Posterior vena cava (tissue), 2 donors: ENCODE measurements at regions not wholly inside any gene's neighbourhood (a gene's known extent, or its start where the extent isn't known, plus 50 kb on each side); places are given as distances from the start of the nearest gene placed in this dataset.
"Not testable (repeated sequence)": the region's sequence is repeated elsewhere in the genome, so short reads cannot be mapped to it uniquely, and the experiment has no call there.

ENCODE experiments used
- DNase-seq: peaks from one replicate; pipeline ENCODE4 v3.0.0-alpha.2; 2020; ENCODE audit warnings: low spot score
- intact Hi-C, 2 donors: fragments of 100-400 bp; cut with DNase I; formaldehyde crosslinking; loops; one replicate each; pipeline versions ENCODE4 v1.14.1 to v1.14.2; 2022 to 2023
- donor health status: DM: yes; HTN: yes; CAD: no.
- donor health status: DM: yes; HTN: yes; CAD: no.

DNA sequence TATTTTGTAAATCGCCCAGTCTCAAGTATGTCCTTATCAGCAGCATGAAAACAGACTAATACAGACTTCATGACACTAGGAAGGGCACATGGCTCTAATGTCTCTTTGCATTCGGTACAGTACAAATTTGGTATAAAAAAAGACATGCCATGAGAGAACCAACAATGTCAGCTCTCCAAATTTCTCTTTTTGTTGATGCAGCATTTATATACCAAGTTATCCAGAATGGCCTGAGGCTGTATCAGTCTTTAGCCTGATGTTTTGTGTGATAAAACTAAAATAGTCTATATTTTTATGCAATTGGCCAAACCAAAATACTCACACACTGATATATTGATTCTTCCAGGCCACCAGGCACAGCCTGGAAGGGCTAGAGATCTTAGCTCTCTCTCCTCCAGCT lies 124.3 kb upstream of the SAMSN1 start:
- intact Hi-C loops = no loop called here
- DNase-seq = no peak

DNA sequence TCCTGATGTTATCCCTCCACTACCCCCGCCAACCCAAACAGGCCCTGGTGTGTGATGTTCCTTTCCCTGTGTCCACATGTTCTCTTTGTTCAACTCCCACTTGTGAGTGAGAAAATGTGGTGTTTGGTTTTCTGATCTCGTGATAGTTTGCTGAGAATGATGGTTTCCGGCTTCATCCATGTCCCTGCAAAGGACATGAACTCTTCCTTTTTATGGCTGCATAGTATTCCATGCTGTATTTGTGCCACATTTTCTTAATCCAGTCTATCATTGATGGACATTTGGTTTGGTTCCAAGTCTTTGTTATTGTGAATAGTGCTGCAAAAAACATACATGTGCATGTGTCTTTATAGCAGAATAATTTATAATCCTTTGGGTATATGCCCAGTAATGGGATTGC lies 123.0 kb upstream of the SAMSN1 start:
- intact Hi-C loops, DNase-seq: not testable (repeated sequence)

DNA sequence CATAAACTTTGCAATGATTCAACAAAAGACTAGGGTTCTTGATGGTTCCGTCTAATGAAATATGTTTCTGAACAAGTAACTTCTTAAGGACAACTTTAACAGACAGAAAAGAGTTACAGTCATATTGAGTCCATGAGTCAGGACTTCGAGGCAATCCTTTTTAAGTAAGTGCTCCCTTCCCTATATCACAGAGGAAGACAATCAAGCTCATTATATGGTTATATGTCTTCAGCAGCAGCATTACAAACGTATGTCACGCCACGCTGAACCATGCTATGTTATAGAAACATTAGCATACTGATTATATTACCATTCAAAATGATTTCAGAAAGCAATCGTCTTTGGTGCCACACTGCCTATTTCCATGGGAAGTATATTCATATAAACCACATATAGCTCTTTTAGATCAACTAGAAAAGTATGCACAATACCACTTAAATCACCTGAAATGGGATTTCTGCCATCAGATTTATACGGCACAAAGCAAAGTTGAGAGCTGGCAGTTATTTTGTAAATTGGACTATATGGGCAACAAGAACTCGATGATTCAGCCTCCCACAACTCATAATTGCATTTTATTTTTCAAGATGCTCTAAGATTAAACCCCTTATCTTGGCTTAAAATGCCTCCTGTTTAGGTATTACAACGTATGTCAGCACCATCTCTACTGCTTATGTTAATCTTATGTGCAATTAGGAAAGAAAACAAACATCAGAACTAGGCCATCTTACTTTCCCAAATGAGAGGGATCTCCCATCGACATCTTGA lies 111.3 kb upstream of the SAMSN1 start:
- no peak for DNase-seq
- intact Hi-C loops = no loop called here

DNA sequence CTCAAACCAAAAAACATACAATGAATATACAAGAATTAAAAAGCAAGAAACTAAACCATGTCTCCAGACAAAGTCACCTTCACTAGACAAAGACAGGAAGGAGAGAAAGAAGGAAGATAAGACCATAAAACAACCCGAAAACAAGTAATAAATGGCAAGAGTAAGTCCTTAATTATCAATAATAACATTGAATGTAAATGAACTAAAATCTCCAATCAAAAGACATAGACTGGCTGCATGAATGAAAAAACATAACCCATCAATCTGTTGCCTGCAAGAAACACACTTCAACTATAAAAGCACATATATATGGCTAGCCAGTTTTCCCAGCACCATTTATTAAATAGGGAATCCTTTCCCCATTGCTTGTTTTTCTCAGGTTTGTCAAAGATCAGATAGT lies 100.8 kb upstream of the SAMSN1 start:
- DNase-seq = no peak
- intact Hi-C loops = no loop called here

DNA sequence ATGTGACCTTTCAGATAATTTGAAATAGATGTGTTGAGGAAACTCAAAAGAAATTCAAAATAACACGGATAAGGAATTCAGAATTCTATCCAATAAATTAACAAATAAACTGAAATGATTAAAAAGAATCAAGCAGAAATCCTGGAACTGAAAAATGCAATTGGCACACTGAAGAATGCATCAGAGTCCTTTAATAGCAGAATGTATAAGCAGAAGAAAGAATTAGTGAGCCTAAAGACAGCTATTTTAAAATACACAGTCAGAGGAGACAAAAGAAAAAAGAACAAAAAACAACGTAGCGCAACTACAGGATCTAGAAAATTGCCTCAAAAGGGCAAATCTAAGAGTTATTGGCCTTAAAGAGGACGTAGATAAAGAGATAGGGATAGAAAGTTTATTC lies 99.6 kb upstream of the SAMSN1 start:
- intact Hi-C loops = no loop called here
- no peak for DNase-seq

DNA sequence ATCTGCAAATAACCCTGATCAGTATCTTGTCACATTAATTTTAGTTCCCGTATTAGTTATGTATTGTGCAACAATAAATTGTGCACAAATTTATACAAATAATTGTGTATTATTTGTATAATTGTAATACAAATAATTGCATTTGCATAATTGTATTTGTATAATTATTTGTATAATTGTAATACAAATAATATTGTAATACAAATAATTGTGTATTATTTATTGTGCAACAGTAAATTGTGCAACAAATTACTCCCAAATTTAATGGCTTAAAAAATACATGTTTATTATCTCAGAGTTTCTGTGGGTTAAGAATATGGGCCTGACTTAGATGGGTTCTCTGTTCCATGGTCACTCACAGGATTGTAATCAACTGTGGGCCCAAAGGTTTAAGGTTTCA lies 86.2 kb upstream of the SAMSN1 start:
- DNase-seq = no peak
- intact Hi-C loops = no loop called here

DNA sequence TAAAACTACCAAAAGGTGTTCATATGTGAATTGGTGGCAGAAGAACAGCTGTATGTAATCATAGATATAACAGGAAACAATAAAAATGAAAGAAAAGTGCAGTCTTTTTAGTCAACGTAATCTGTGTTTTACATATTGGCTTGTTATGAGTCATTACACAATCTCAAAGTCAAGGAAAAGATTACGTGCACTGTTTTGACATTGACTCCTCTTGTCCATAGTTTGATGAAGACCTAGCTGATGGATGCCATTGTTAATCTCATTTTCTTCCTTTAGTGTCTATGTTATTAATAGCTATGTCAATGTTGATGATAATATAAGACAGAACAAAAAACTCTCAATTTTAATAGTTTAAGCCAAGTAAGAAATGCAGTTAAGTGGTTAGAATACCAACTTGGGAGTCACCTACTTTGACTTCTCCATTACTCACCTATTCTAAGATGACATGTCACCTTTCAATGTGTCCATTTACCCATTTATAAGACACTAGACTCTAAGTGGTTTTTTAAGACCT lies 84.5 kb upstream of the SAMSN1 start:
- intact Hi-C loops = no loop called here
- DNase-seq = no peak

DNA sequence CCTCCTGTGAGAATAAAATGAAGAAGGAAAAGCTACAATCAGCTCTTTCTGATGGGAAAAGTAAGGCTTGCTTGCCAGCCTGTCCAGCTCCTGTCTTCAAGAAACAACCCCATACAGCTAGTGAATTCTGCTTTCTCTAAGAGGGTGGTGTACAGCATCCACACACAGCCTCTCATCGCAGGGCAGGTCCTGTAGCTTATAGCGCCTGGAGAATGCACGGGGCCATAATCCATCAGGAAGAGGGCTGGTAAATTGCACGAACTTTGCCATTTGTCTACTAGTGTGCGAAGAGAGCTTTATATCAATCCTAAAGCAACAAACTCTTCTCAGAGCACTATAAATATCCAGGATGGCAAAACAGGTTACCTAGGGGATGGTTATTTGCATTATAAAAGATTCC lies 83.3 kb upstream of the SAMSN1 start:
- no peak for DNase-seq
- intact Hi-C loops = no loop called here

DNA sequence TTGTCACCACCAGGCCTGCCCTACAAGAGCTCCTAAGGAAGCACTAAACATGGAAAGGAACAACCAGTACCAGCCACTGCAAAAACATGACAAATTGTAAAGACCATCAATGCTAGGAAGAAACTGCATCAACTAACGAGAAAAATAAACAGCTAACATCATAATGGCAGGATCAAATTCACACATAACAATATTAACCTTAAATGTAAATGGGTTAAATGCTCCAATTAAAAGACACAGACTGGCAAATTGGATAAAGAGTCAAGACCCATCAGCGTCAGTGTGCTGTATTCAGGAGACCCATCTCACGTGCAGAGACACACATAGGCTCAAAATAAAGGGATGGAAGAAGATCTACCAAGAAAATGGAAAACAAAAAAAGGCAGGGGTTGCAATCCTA lies 77.0 kb upstream of the SAMSN1 start:
- intact Hi-C loops, DNase-seq: not testable (repeated sequence)

DNA sequence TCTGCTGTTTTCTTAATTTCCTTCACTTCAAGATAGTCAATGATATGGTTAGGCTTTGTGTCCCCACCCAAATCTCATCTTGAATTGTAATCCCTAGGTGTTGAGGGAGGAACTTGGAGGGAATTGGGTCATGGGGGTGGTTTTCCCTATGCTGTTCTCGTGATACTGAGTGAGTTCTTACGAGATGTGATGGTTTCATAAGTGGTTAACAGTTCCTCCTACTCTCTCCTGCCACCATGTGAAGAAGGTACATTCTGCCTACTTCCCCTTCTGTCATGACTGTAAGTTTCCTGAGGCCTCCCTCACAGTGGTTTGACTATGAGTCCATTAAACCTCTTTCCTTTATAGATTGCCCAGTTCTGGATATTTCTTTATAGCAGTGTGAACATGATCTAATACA lies 74.0 kb upstream of the SAMSN1 start:
- intact Hi-C loops = no loop called here
- no peak for DNase-seq

DNA sequence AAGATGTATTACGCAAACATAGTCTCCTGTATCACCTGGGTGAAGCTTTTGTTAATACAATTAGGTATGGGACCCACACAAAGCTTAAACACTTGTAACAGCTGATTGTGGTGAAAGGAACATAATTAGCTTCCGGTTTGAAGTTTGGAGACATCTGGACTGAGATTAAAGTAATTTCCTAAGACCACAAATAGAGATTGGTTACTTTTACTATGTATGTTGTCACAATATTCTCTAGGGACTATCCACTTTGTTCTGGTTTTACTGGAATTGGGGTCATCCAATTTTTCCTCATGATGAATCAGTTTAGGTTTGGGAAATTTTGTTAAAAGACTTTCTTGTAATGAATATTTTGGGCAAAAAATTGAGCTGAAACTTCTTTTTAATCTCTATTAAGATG lies 71.8 kb upstream of the SAMSN1 start:
- no peak for DNase-seq
- intact Hi-C loops = no loop called here

DNA sequence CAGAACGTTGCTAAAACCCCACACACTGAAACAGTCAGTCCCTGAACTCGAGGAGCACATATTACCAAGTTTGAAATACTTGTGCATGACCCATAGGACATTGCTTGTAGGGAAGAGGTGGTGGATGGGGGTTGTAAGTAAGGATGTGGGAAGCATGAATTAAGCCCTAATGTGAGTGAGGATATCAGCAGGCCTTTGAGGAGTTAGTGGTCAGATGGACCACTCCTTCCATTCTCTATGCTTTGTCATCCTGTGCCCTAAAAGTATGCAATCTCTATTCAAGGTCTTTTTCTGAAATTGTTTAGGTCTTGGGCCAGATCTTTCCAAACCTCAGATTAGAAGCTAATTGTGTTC lies 70.9 kb upstream of the SAMSN1 start:
- intact Hi-C loops = no loop called here
- DNase-seq = no peak

DNA sequence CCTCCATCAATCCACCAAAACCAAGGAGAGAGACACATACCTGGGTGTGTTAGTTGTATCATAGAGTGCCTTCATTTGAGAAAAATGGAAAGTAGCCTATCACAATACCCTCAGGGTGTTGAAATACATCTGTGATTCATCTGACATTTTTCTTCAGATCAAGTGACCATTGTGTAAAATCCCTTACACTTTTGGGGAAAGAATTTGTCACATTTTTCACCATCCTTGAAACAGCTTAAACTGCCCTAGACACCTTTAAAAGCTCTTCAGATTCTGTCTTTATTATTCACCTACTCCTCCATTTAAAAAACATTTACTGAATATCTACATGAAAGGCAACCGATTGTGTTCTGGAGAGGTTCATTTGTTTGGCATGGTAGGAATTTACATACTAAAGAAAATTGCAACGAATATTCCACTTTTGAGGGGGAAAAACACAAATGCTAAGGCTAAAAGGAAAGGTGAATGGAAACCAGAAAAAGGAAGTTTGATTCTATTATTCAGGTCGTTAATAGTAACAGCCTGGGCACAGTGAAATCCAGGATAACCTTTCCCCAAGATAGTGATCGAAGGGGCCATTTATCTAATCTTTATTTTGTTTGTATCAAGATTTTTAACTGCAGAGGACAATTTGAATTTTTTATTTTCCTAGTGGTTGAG lies 70.4 kb upstream of the SAMSN1 start:
- intact Hi-C loops = no loop called here
- no peak for DNase-seq

DNA sequence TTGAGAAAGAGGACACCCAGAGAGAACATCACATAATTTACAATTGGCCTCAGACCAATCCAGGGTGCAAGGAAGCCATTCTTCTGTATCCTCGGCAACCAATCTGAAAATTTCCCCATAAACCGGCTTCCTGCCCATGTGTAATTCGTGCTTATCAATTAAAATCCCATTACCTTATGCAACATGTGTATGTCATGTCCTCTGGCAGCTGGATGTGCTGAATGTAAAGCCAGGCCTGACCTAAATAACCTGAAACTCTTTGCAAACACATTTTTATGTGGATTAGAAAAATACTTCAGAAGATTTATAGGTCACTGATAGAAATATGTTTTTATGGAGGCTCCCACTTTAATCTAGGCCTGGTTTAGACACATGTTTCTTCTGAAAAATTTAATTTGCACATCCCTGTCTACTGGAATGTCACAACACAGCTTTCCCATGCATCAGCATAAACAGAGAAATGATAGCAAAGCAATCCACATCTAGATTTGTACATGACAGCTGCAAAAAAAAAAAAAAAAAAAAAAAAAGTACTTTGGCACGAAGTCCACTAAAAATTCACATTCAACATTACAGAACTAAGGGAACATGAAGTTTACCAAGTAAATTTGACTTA lies 69.4 kb upstream of the SAMSN1 start:
- DNase-seq = no peak
- intact Hi-C loops = no loop called here

DNA sequence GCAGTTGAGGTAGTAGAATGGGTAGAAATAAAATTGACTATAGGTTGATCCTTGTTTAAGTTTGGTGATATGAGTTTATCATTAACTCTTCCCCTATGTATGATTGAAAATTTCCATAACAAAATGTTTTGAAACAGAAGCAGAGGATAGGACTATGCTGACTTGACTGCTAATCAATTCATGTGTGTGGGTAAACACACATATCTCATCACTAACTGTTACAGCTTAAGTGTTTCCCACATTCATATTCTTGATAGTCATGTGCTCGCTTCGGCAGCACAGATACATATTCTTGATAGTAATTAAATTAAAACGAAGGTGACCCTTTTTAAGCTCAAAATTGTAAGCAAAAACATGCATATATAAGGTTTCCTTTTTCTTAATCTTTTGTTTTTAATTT lies 68.2 kb upstream of the SAMSN1 start:
- DNase-seq = no peak

DNA sequence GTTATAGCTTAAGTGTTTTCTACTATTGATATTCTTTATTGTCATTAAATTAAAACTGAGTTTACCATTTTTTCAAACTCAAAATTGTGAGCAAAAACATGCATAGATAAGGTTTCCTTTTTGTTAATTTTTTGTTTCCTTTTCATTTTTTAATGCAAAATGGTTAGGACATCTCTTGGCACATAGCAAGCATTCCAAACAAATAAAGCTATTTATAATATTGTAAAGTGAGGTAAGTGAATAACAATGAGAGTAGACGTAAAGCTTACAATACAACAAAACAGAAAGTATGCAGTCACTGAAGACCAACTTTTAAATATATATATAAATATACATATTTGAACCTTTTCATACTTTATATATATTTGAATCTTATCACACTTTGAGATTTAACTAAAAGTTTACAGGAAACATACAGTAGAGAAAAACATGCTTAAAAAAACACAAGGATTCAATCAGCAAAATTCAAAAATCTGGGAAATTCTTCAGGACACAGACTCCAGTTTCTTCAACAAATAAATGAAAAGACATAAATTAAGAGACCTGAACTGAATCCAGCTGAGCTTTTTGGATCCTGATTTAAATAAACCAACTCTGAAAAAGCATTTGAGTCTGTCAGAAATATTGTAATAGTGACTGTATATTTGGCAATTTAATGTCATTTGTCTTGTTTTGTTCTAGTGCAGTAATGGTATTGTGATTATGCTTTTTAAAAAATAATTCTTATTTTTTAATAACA lies 67.5 kb upstream of the SAMSN1 start:
- intact Hi-C loops = no loop called here
- no peak for DNase-seq

More for the DNA sequence above, 68.2 kb upstream of the SAMSN1 start:
- intact Hi-C loops = no loop called here

DNA sequence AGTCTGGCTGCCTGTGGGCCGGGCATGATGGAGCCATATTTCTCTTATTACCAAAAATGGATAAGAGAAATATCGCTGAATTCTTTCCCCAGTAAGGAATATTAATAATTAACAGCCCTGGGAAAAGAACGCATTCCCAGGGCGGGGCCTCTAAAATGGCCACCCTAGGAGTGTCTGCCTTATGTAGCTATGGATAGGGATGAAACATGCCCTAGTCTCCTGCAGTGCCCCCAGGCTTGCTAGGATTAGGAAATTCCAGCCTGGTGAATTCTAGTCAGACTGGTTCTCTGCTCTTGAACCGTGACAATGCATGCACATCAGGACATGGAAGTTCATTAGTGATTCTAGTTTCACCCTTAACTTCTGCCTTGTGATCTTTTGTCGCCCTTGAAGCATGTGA lies 64.0 kb upstream of the SAMSN1 start:
- intact Hi-C loops, DNase-seq: not testable (repeated sequence)

DNA sequence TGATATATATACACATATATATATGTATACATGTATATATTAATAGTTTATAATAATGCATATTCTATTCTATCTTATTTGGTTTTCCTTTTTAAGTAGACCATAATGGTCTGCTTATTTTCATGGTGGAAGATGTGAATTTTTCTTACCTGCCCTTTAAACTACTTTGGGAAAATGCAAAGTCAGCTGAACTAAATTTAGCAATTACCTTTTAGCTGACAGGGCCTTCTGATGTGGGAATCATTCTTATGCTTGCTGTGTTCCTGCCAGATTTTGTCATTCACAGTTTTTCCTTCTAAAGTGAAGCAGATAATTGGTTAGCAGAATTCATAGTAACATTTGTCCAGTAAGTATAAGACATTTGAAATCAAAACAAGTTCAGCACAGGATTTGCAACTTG lies 63.2 kb upstream of the SAMSN1 start:
- intact Hi-C loops = no loop called here
- no peak for DNase-seq

DNA sequence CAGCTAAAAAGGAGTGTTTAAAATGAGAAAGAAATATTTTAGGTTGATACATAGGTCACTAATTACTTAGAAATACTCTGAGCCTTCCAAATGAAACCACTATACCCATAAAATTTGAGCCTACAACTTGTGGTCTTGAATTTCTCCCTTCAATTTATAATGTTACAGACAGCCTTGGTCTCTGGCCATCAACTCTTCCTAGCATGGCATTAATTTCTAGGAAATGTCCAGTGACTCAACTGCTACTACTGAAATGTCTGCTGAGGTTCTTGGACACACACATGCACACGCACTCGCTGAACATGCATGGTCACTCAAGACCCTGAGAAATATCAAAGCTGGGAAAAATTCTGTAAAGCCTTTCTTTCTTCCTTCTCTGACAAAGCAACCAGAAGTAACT lies 61.1 kb upstream of the SAMSN1 start:
- intact Hi-C loops = no loop called here
- DNase-seq = no peak

DNA sequence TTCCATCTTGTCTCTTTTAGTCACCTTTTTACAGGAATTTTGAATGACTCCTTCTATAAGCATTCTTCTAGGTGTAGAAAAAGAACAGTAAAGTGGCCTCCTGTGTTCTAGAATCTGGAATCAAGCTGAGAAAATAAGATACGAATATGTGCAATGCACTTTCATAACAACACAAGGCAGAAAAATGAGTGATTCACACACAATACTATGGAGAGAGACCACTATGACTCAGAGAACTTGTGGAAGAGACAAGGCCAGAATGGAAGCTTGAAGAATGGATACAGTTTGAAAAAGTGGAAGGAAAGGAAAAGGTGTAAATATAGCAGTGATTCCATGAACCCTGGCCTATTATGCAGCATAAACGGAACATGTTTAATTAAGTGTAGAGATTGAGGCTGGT lies 57.1 kb upstream of the SAMSN1 start:
- intact Hi-C loops = no loop called here
- no peak for DNase-seq
